GM18508 (cell line): ENCODE measurements at regions not wholly inside any gene's neighbourhood (a gene's known extent, or its start where the extent isn't known, plus 50 kb on each side); places are given as distances from the start of the nearest gene placed in this dataset.
"Not testable (repeated sequence)": the region's sequence is repeated elsewhere in the genome, so short reads cannot be mapped to it uniquely, and the experiment has no call there.

Experiments
- ATAC-seq: cut with Tn5 transposase; IDR thresholded peaks from one replicate; pipeline ENCODE4 v1.9.1; 2021; ENCODE audit warnings: moderate number of reproducible peaks; ENCODE audit not compliant: insufficient read depth, unreplicated experiment

DNA sequence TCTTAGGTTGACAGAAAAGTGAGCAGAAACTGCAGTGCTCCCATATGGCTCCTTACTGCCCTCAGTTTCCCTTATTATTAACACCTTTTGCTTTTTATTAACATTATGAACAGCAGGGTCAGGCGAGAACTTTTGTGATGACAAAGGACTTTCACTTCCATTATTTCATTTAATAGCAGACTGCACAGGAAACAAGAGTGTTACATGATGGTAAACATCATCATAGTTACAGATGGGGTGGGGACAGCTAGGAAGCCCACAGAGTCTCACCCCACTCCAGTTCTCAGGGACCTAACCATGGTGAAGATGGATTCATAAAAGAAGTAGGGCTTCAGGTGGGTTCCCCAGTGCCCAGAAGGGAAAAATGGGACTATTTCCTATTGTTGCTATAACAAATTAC, 110.1 kb upstream of the PELI2 start:
- no peak for ATAC-seq

- not testable (repeated sequence) for ATAC-seq
These were observed 109.5 kb upstream of the PELI2 start for GRCh38 chr14:56008661-56009060.

DNA sequence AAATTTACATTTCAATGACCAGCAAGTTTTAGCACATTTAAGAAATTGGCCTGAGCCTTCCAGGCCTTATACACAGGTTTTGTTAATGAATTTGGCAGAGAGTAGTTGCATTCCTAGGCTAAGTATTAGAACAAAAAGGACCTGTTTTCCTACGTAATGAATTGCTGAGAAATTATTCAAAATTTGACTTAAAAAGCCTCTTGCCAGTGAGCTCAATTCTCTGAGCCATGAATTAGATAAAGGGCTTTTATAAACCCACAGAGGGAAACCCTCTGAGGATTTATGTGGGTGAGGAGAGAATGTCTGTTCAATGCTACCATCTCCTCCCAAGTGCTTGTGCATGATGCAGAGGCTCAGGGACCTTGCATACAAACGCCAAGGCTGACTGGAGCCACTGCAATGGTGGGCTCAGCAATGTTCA, 94.5 kb upstream of the PELI2 start:
- ATAC-seq = no peak

- ATAC-seq = no peak
These were observed 93.0 kb upstream of the PELI2 start for GRCh38 chr14:56025191-56025590.

DNA sequence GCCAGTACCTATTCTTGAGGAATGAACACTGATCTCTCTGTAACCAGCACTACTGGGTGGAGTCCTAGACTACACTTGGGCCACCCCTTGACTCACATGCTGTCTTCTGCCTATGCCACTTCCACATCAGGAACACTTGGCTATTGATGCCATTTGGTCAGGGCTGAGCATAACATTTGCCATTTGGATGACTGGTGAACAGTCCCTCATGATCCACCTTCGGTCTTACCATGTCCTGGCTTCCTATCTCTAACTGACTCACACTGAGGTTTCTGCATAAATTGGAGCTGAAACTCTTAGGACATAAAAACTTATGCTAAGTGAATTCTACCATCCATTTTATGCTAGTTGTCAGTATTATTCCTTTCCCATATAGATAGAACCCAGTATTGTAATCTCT, 91.7 kb upstream of the PELI2 start:
- no peak for ATAC-seq

DNA sequence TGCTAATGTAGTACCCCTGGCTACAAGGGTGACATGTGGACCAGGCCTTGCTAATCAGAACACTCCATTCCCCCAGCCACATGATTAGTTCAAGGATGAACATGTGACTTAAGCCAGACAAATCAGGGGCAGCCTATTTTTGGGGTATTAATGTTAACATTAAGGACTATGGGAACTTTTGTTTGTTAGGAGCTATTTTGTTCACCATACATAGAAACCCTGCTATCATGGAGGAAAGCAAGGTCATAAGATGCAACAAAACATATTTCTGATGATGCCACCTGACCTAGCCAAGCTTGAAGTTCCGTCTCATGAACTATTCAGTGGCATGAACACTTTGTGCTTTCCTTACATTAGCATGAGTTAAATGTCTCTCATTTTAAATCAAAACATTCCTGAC, 90.8 kb upstream of the PELI2 start:
- ATAC-seq = no peak

- no peak for ATAC-seq
These were observed 90.1 kb upstream of the PELI2 start for GRCh38 chr14:56027916-56028712.

GRCh38 chr14:56036353-56036752, 81.9 kb upstream of the PELI2 start:
- no peak for ATAC-seq

GRCh38 chr14:56040121-56040520, 78.1 kb upstream of the PELI2 start:
- ATAC-seq = no peak

- no peak for ATAC-seq
These were observed 74.0 kb upstream of the PELI2 start for GRCh38 chr14:56044196-56044595.

DNA sequence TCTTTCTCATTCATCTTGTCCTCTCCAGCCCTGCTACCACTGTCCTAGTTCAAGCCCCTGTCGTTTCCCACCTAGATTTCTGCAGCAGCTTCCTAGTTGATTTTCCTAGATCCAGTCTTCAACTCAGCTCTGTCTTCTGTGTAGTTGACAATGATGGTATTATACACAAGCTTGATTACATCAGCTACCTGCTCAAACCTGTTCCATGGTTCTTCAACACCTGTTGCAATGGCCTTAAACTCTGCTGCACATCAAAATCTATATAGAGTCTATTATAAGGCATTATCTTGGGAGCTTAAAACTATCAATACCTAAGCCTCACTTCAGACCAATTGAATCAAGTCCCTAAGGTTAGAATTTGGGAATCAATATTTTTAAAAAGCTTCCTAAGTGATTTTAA, 71.7 kb upstream of the PELI2 start:
- no peak for ATAC-seq

- no peak for ATAC-seq
These were observed 71.2 kb upstream of the PELI2 start for GRCh38 chr14:56046996-56047395.

GRCh38 chr14:56049536-56049935, 68.7 kb upstream of the PELI2 start:
- no peak for ATAC-seq

DNA sequence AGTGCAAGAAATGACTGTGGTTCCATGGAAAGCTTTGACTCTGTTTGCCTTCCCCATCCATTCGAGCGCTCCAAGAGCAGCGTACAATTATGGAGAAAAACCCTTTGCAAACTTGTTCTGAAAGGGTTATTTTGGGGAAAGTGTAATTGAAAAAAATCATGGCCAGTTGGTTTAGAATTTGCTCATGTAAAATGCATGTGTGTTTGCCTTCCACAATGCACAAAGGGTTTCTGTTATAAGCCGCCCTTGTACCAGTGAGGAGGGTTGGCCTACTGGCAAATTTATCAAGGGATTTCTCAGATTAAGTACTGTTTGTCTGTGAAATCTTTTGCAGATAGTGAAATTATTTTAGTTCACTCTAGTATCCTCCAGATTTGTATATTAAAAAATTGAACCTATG, 62.7 kb upstream of the PELI2 start:
- no peak for ATAC-seq

DNA sequence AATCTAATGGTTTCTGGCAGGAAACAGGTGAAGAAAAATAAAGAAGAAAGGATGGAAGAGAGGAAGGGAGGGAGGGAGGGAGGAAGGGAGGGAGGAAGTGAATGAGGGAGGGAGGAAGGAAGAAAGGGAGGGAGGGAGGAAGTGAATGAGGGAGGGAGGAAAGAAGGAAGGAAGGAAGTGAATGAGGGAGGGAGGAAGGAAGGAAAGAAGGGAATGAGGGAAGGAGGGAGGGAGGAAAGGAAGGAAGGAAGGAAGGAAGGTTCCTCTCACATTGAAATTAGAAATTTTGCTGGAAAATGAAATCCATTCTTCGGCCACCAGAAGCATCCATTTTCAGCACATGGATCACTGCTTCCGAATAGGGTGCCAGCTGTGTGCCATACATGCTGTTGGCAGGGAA, 62.2 kb upstream of the PELI2 start:
- ATAC-seq = no peak

DNA sequence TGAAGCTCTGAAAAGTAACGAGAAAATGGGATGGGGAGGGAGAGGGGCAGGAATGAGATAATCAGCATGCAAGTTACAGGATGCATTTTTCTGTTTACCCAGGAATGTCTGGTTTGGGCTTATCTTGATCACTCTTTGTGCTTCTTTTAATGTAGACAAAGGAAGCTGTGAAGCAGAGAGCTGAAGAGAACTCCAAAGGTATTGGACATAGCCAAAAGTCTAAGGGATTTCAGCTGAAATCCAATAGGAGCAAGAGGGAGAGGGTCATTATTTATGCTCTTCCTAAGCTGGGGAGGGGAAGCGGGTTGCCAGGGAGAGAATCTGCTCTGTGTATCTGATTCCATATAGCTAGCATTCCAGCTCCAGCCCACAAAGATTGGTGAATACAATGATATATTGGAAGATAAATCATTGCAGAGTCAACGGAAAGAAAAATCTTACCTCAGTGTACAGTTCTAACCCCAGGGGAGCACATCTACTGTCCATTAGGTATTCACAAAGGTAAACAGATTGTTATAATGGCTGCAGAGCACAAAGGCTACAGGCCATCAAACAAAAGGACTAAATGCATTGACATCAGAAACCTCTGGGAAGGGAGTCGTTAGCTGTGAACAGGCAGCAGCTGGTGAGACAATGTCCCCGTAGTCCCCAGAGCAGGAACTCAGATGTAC, 61.0 kb upstream of the PELI2 start:
- ATAC-seq = no peak

- ATAC-seq = no peak
These were observed 60.4 kb upstream of the PELI2 start for GRCh38 chr14:56057767-56058166.

DNA sequence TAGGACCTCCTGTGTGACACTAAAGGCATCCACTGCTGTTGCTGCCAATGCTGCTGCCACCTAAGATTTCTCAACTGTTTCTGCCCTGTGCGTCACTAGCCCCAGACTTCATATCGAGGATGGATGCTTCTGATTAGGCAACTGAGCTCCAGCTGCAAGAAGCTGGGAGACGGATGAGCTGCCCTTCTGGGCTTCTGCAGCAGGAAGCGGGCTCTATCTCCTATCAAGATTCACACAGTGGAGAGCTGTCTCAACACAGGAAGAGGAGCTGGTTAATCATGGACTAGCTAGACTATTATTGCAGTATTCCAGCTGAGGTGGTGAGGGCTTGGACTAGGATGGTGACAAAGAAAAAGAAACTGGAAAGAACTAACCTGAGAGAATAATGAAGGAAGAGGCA, 59.2 kb upstream of the PELI2 start:
- no peak for ATAC-seq

DNA sequence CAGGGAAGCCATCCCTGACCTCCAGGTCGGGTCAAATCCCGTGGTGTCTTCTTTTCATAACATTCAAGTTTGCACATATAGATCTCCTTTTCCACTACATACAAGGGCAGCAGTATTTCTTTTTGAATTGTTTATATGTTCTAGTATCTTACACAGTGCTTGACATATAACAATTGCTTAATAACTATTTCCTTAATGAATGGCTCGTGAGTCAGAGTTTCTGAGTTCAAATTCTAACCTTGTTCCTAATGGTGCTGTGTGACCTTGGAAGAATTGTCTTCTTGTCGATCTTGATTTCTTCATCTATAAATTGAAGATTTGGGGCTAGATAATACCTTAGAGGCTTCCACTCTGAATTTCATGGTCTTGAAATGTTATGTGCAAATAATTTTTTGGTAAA, 57.2 kb upstream of the PELI2 start:
- no peak for ATAC-seq

DNA sequence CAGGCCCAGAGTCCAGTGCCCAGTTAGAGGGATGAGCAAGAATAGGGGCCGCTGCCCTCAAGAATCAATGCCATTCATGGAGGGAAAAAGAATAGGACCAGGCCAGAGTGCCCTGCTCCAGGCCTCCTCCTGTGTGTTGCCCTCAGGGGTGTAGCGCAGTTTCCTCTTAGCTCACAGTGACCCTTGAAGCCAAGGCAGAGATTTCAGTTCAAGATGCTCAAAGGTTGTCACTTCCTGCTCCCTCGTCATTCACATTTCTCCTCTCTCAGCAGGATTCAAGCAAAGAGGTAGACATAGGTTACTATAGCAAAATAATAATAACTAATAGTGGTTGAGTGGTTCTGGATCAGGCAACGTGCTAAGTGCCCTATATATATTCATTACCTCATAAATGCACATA, 55.1 kb upstream of the PELI2 start:
- ATAC-seq = no peak

- no peak for ATAC-seq
These were observed 53.7 kb upstream of the PELI2 start for GRCh38 chr14:56064513-56064912.

DNA sequence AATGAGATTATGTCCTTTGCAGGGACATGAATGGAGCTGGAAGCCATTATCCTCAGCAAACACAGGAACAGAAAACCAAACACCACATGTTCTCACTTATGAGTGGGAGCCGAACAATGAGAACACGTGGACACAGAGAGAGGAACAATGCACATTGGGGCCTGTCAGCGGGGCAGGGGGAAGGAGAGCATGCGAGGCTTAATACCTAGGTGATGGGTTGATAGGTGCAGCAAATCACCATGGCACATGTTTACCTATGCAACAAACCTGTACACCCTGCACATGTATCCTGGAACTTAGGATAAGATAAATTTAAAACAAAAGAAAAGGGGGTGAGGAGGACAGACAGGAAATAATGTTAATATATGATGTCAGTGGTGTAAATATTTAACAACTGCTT, 53.0 kb upstream of the PELI2 start:
- not testable (repeated sequence) for ATAC-seq
